ENCODE measurements at regions not wholly inside any gene's neighbourhood (a gene's known extent, or its start where the extent isn't known, plus 50 kb on each side); places are given as distances from the start of the nearest gene placed in this dataset.

DNA sequence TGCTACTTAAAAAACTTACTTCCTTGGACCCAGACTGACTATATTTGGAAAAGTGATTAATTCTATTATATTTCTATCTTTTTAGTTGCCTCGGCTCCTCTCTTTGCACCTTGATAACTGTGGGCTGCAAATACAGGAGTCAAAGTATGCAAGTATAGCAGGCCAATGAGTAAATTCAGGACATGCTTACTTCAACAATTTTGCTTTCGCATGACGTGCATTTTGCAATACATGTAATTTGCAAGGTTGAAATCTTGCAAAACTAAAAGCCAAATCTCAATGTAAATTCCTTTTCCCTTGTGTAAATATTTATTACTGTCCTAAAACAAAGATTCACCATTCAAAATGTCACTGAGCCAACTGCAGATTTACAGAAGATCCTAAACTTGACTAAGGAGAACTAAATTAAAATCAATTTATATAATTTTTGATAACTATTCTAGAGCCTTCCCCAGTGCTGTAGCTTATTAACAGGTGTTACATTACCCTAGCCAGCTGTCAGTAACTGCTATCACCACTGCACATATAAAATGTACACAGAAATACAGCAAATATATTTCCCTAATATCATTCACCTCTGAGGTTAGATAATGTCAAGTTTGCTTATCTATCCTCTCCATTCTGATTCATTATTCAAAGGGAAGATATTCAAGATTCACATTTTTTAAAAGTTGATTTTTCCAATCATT, 1069.5 kb downstream of the TRHDE start:
- no peak for TF ChIP-seq CTCF (IDR thresholded peaks at IDR 0.05; ENCODE audit: low read depth, low read length)
- no peak for TF ChIP-seq MAX (IDR thresholded peaks at IDR 0.05; ENCODE audit: low read depth, low read length)
